ENCODE measurements at regions not wholly inside any gene's neighbourhood (a gene's known extent, or its start where the extent isn't known, plus 50 kb on each side); places are given as distances from the start of the nearest gene placed in this dataset.

- TF ChIP-seq CTCF (IDR thresholded peaks at IDR 0.05; ENCODE audit: low read length) (no peak), EZH2 (IDR thresholded peaks at IDR 0.05; ENCODE audit: borderline replicate concordance, low read length) (no peak)
Observed at GRCh38 chr2:139835101-139835500, 1054.9 kb upstream of the NXPH2 start.

All from OCI-LY1 (cell line).